H7 (cell line): ENCODE measurements at regions not wholly inside any gene's neighbourhood (a gene's known extent, or its start where the extent isn't known, plus 50 kb on each side); places are given as distances from the start of the nearest gene placed in this dataset.
"Not testable (repeated sequence)": the region's sequence is repeated elsewhere in the genome, so short reads cannot be mapped to it uniquely, and the experiment has no call there.

ENCODE experiments used
- DNase-seq: peaks from one replicate; pipeline ENCODE4 v3.0.0; 2012
- H3K27me3 ChIP-seq: 2 replicates; pipeline ENCODE4 v1.6.0; 2011; ENCODE audit warnings: mild to moderate bottlenecking, low read length; ENCODE audit not compliant: control insufficient read depth, insufficient read depth
- H3K36me3 ChIP-seq: replicated peaks from 2 replicates; pipeline ENCODE4 v1.5.1; 2011; ENCODE audit warnings: low read length; ENCODE audit not compliant: control insufficient read depth, insufficient read depth
- H3K4me3 ChIP-seq: 2 replicates; pipeline ENCODE4 v1.5.1; 2011; ENCODE audit warnings: low read depth, mild to moderate bottlenecking, control low read depth, low read length, moderate library complexity; ENCODE audit not compliant: insufficient read depth

DNA sequence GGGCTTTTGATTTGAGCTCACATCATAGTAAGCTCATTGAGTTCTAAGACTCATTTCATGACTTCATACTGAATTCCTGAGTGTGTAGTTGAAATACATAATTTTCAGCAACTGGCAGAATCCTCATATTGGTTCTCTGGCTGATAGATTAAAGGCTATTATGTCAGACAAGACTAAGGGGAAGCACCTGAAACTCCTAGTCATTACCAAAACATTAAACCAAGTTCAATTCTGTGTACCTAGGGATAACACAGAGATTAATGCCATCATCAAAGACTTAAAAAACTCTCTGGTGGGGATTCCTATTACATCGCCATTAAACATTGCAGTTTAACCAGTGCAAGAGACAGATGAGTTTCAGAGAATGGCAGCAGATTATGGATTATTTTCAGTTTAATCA is 339.1 kb downstream of the PTPRC start:
- no peak overlapping the region for H3K4me3 ChIP-seq
- no peaks in the 10 kb centered on the region for H3K27me3 ChIP-seq
- DNase-seq = no peak
- no peaks in the 10 kb centered on the region for H3K36me3 ChIP-seq

DNA sequence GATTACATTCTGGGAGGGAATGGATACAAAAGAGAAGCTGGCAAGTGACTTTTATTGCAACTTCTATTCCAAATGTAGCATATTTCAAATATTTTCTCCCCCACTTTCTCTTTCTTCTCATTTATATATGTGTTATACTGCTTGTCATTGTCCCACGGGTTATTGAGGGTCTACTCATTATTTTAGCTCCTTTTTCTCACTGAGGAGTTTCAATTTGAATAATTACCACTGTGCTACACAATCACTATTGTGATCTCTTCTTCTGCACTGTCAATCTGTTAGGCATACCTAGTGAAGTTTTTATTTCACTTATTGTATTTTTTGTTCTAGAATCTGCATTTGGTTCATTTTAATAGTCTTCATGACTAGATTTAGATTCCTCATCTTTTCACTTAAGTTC is 339.7 kb downstream of the PTPRC start:
- no peaks in the 10 kb centered on the region for H3K27me3 ChIP-seq
- no peak for DNase-seq
- H3K4me3 ChIP-seq = no peak overlapping the region
- H3K36me3 ChIP-seq = no peaks in the 10 kb centered on the region

- Histone ChIP-seq H3K4me3 (no peak overlapping the region), H3K27me3 (no peaks in the 10 kb centered on the region), H3K36me3 (no peaks in the 10 kb centered on the region)
- no peak for DNase-seq
Observed at GRCh38 chr1:198986036-198986435, 347.2 kb downstream of the PTPRC start.

- DNase-seq = no peak
- Histone ChIP-seq H3K27me3 (no peaks in the 10 kb centered on the region), H3K36me3 (no peaks in the 10 kb centered on the region), H3K4me3 (no peak overlapping the region)
Observed at GRCh38 chr1:198986442-198986841, 347.6 kb downstream of the PTPRC start.

DNA sequence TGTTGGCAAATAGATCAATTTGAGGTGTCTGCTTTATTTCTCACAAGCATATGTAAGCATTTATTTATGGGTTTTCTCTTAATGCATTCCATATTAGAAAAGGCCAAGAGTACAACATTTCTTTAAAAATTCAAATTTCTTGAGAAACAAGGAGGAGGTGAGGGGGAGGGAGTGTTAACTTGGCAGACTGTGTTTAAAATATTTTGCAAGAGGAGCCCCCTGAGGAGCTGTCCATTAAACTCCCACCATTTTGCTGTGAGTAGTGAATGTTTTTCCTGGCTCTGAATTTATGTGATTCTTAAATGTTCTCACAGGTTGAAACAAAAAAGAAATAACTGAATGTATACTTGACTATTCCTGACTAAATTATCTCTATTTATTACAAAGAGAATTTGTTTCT is 363.8 kb downstream of the PTPRC start:
- no peaks in the 10 kb centered on the region for H3K36me3 ChIP-seq
- H3K27me3 ChIP-seq = no peaks in the 10 kb centered on the region
- DNase-seq = no peak
- H3K4me3 ChIP-seq = no peak overlapping the region

- Histone ChIP-seq H3K36me3 (no peaks in the 10 kb centered on the region), H3K27me3 (no peaks in the 10 kb centered on the region), H3K4me3 (no peak overlapping the region)
- no peak for DNase-seq
Observed at GRCh38 chr1:199007423-199007822, 368.6 kb downstream of the PTPRC start.

GRCh38 chr1:199009447-199009846 is 370.6 kb downstream of the PTPRC start:
- H3K27me3 ChIP-seq = no peaks in the 10 kb centered on the region
- H3K36me3 ChIP-seq = no peaks in the 10 kb centered on the region
- DNase-seq = no peak
- no peak overlapping the region for H3K4me3 ChIP-seq

GRCh38 chr1:199010492-199010891 is 371.7 kb downstream of the PTPRC start:
- Histone ChIP-seq H3K27me3 (no peaks in the 10 kb centered on the region), H3K36me3 (no peaks in the 10 kb centered on the region), H3K4me3 (no peak overlapping the region)
- DNase-seq = no peak

GRCh38 chr1:199010933-199011332 is 372.1 kb downstream of the PTPRC start:
- DNase-seq = no peak
- H3K27me3 ChIP-seq = no peaks in the 10 kb centered on the region
- no peak overlapping the region for H3K4me3 ChIP-seq
- no peaks in the 10 kb centered on the region for H3K36me3 ChIP-seq

- Histone ChIP-seq H3K4me3 (no peak overlapping the region), H3K36me3 (no peaks in the 10 kb centered on the region), H3K27me3 (no peaks in the 10 kb centered on the region)
- DNase-seq = no peak
Observed at GRCh38 chr1:199015799-199016198, 377.0 kb downstream of the PTPRC start.

GRCh38 chr1:199018471-199019135 is 379.8 kb downstream of the PTPRC start:
- Histone ChIP-seq H3K36me3 (no peaks in the 10 kb centered on the region), H3K4me3 (no peak overlapping the region), H3K27me3 (no peaks in the 10 kb centered on the region)
- DNase-seq = no peak

- Histone ChIP-seq H3K36me3 (no peaks in the 10 kb centered on the region), H3K27me3 (no peaks in the 10 kb centered on the region), H3K4me3 (no peak overlapping the region)
- no peak for DNase-seq
Observed at GRCh38 chr1:199020051-199020450, 381.2 kb downstream of the PTPRC start.

DNA sequence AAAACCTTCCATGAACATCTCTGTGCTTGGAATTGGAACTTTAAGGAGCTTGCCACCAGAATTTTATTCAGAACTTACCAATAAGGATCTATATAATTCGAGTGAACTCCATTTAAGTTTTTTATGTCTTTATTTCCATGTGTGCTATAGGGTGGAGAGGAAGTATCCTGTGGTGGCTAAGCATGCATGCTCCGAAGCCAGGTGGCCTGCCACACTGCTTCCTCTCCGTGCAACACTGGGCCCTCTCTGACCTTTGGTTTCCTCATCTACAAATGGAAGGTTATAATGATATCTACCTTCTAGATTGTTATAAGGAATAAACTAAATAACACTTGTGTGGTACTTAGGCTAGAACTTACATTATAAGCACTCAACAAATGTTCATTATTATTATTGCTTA is 382.1 kb downstream of the PTPRC start:
- Histone ChIP-seq H3K4me3 (no peak overlapping the region), H3K36me3 (no peaks in the 10 kb centered on the region), H3K27me3 (no peaks in the 10 kb centered on the region)
- no peak for DNase-seq

DNA sequence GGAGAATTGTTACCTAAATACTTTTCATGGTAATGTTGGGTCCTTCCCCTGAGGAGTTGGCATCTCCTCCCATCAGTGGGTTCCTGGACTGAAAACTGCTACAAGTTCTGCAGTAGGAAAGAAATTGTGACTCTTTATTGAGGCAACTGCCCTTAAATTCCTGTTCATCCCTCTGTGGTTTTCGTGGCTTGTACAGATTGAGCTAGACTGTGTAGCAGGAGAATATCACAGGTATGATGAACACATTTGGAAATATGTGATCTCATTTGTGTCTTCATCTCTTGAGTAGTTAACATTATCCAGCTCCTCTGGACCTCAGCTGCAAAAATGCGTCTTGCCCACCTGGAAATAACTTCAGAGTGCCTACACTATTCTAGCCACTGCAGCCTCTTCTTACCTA is 390.6 kb downstream of the PTPRC start:
- Histone ChIP-seq H3K36me3 (no peaks in the 10 kb centered on the region), H3K4me3 (no peak overlapping the region), H3K27me3 (no peaks in the 10 kb centered on the region)
- no peak for DNase-seq

DNA sequence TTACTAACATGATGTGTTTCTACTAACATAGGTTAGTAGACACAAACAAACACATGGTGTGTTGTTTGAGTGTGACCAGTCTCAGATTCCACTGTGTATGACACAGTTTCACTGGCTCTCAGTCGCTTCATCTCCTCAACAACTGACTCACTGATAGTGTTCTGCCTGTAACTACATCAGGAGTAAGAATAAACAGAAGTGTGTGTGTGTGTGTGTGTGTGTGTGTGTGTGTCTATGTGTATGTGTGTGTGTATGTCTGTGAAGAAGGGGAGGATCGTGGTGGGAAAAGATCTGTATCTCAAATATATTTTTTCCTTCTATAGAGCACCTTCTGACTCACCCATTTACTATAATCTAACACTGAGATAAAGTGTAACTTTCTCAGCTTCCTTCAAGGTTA is 391.0 kb downstream of the PTPRC start:
- no peaks in the 10 kb centered on the region for H3K36me3 ChIP-seq
- no peak overlapping the region for H3K4me3 ChIP-seq
- no peak for DNase-seq
- H3K27me3 ChIP-seq = no peaks in the 10 kb centered on the region

DNA sequence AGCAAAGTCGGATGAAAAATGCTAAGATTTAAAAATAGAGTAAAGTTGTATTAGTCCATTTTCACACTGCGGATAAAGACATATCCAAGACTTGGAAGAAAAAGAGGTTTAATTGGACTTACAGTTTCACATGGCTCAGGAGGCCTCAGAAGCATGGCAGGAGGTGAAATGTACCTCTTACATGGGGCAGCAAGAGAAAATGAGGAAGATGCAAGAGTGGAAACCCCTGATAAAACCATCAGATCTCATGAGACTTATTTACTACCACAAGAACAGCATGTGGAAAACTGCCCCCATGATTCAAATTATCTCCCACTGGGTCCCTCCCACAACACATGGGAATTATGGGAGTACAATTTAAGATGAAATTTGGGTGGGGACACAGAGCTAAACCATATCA is 391.7 kb downstream of the PTPRC start:
- DNase-seq, H3K27me3 ChIP-seq, H3K36me3 ChIP-seq, H3K4me3 ChIP-seq: not testable (repeated sequence)
